IPS-NIHi7 (cell line): ENCODE measurements at regions not wholly inside any gene's neighbourhood (a gene's known extent, or its start where the extent isn't known, plus 50 kb on each side); places are given as distances from the start of the nearest gene placed in this dataset.

ENCODE experiments used
- DNase-seq: peaks from one replicate; pipeline ENCODE4 v3.0.0; 2012; ENCODE audit warnings: mixed read lengths; ENCODE audit errors: extremely low spot score

DNA sequence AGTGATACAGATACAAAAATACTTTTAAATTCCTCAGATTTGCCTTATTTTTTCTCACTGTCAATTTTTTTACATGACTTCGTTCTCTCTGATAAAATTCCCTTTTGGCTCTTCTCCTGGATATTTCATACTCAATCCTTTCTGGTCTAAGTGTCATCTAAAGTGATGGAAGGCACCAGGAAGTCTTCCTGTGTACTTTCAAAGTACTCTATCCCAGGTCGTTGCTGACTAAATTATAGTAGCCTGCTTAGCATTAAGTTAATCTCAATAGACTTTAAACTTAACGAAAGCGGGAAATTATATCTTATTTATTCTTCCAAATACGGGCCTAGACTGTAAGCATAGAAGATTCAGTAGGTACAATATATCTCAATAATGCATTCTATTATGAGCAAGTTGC lies 67.8 kb downstream of the CASP12 start:
- DNase-seq, result no peak

DNA sequence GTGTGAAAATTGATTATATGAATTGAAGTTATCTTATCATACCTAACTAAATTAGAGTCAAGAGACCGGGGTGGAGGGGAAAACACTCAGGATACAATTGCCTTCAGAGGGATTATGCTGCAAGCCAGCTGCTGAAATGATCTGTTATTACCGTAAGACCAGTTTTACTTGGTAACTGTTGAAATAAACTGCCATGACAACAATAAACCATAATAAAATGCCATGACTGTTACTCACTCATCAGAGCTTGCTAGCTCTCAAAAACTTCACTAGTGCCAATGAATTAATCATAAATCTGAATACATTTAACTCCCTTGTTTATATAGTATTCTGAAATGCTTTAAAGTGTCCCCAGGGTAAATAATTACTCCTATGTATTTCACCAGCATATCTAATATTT lies 68.2 kb downstream of the CASP12 start:
- no peak for DNase-seq

DNA sequence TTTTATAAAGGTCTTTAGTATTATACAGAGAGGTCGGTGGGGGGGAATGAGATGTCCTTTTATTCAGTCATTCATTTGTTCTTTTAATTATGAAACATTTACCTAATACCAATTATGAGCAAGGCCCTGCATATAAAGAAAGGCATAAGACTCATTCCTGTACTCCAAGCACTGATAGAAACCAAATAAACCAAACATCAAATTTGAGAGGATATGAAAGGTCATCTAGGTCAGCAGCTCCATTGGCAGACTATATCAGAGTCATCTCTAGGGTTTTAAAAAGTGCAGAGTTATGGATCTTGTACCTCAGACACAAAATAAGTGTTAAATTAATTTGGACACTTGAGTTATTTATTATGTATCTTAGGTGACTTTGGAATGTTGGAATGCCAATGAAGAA lies 71.5 kb downstream of the CASP12 start:
- no peak for DNase-seq

DNA sequence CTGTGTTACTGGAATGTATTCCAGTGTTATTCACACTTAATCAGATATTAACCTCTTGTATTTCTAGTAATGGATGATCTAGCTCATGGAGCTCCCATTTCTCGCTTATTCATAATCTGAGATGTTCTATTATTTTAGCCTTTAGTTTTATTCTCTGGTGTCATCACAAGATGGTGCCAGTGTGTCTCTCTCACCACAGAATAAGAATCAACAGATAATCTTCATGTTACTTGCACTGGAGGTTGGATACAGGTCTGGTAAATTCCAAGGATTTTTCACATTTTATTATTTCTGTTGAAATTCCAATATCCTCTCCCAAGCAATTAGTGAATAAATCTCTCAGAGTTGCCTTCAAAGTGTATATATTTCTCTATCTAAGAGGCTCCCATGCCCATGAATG lies 74.6 kb downstream of the CASP12 start:
- no peak for DNase-seq

DNA sequence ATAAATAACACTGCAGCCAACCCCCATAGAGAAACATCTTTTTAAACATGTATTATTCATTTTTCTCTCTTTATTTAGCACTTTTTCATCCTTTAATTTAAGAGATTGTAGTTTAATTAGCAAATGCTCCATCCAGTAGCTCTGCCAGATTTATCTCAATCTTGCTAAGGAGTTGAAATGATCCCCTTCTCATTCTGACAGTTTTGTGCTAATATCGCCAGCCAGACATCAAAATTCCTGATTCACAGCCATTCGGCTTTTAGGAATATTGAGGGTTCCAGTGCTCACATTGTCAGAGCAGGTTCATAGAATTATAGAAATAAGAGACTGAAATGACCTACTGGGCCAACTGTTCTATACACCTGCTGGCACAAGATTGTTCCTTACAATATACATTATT lies 77.8 kb downstream of the CASP12 start:
- no peak for DNase-seq

DNA sequence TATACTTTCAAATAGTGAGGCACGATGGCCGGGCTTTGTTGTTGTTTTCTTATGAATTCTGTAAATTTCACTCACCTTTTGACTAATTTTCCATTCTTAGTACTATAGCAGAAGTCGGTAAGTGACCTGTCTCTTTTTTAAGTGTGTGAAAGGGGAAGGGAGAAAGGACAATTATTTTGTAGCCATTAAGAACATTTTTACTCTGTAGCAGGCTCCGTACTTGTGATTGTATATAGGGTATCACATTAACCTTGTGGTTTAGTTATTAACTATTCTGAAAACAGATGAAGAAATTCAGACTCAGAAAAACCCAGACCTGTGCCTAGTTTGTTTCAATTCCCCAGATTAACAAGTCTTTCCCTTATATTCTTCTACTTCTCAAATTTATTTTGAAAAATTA lies 78.7 kb downstream of the CASP12 start:
- DNase-seq, result no peak

DNA sequence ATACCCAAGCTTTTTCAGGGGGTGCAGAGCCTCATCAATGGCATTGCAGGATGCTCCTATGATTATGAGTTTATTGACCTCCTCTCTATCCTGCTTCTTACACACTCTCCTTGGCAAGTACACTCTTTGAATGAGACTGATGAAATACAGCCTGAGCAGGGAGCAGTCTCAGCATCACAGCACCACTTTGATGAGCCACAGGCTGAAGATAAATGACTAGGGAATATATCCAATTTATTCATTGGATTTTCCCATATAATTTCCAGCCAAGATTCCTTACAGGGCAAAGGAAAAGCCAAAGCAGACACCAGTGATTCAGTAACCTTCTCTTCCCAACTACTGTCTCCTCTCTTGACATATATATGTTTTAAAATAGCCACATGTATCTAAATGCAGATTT lies 79.2 kb downstream of the CASP12 start:
- no peak for DNase-seq

DNA sequence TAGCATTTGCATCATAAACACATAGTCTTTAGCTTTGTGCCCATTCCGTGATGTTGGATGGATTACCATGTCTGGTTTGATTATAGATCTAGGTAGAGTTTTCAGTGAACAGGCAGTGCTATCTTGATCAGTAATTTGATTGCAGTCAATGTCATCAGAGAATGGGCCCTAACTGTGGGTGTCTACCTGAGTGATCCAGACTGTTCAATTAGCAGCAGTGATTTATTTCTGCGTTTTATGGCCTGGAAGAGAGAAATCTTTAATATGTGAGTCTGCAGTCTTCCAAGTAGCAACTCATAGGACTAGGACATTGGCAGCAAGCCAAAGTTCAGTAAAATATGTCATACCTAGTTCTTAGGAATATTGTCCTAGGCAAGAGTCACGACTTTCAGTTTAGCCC lies 80.3 kb downstream of the CASP12 start:
- DNase-seq, result no peak

DNA sequence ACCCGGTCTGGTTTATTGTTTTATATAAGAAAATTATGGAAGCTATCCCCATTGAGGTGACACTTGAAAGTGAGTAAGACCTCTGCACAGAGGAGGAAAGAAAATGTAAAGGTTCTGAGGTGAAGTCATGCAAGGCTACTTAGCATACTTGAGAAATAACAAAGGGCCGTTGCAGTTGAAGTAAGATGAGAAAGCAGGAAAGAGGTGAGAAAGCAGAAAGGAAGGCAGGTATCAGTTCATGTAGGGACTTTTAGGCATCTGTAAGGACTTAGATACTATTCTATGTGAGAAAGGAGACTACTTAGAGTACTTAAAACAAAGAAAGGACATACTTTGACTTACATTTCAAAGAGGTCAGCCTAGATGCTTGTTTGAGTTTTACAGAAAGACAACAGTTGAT lies 84.7 kb downstream of the CASP12 start:
- peak; percentile 17 for DNase-seq

DNA sequence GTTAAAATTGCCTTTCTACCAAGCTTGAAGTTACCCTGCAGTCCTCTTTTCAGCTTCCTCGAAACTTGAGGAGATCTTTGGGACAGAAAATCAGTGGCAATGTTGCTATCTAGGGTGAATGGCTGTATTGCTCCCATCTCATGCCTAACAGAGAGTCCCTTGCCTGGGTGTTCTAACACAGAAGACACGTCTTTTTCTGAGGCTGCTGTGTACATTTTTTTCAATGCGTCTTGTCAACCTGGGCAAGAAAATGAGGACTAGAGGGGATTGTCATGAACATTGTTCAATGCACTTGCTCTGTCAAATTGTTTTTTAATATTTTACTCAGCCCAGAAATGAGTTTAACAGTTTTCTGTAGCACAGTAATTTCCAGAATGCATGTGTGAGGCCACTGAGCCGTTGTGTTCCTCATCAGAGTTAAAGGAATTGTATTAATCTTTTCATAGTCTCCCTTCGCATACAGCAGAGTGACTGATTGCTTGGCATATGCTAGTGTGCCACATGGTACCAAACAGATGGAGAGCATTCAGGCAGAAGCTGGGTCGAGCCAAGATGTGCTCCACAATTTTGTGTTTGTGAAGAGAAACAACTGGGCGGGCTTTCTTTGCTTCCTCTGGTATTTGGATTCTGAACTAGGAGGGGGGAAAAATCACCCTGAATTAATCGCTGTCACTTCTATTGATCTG lies 86.0 kb downstream of the CASP12 start:
- no peak for DNase-seq

DNA sequence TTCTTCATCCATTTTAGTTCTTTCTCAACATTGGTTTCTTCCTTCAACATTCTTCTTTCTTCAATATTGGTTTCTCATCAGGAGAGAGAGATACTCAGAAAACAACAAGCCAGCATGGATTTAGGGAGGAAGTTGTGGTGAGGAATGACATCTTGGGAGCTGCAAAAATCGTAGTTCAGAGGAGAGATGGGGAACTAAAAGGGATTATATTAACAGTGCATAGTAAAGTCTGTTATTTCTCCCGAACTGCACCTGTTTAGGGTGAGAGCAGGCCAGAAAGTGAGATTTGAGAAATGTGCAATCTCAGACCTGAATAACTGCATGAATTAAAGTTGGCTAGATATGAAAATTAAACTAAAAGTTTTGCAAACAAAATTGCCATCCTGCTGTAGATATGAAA lies 94.5 kb downstream of the CASP12 start:
- DNase-seq, result no peak

DNA sequence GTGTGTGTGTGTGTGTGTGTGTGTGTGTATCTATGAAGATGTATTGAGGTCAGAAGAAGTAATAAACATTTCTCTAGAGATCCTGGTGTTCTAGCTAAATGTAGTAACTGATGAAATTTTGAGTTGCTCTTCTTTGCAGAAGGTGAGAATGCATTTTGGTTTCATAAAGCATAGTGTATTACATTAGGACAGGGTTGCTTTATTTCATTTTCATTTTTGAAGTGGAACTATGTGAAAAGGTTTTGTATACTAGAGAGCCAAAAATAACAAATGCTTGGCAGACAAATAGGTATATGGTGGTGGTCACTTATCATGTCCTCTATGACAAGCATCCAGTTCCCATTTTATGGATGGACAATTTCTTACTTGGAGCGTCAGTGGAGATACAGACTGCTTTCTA lies 99.0 kb downstream of the CASP12 start:
- DNase-seq, result no peak

DNA sequence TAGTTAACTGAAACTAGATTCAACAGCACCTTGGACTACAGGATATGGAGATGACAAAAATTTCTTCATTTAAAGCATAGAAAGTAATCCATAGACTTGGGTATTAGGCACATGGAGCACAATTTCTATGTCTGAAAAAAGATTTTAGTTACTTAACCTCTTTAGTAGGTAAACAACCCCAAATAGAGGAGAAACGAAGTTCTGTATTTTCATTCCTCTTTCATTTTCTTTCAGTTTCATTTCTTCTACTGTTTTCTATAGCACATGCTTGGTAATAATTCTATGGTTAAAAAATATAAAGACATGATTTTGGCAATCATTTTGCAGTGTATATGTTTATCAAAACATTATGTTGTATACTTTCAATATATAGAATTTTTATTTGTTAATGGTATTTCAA lies 99.5 kb downstream of the CASP12 start:
- DNase-seq, result no peak

DNA sequence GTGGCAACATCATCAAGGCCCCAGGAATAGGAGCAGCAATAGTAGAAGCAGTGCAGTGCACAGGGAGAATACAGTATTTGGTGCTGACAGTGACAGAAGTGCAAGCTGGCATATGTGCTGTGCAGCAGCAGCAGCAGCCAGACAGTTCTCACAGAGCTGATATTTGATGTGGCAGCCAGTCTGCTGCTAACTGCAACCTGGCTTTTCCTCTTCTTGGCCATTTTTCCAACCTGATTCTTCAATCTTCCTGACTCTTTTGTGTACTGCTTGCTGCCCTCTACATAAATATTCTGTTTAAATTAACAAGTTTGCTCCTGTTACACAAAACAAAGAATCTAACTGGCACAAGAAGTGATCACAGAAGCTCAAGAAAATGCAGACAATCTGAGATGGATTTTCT lies 102.0 kb downstream of the CASP12 start:
- DNase-seq, result no peak

DNA sequence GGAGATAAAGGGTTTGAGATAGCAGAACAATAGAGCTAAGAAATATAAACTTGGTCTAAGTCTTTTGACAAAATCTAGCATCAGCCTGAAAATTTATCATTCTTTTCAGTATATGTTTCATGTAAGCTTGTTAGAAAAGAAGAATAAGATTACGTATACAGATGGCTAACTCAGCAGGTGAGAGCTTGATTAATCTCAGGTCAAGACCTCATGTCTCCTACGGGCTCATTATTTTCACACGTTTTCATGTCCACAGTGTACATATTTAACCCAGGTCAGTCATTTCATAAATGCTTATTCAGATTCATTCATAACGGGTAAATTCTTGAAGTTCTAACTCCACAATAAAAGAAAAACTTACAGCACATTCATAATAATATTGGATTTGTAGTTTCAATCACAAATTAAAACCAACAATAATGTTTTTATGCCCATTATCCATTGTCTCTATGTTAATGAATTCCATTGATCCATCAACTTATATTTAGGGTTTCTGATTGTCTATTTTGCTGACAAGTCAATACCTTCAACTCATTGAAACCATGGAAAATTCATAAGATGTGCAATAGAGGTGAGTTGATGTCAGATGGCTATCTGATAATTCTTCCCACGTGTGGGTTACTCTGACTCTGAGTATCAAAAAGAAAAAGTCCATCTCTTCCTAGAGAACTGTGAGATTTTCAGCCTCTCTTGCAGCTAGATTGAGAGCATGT lies 102.6 kb downstream of the CASP12 start:
- no peak for DNase-seq

DNA sequence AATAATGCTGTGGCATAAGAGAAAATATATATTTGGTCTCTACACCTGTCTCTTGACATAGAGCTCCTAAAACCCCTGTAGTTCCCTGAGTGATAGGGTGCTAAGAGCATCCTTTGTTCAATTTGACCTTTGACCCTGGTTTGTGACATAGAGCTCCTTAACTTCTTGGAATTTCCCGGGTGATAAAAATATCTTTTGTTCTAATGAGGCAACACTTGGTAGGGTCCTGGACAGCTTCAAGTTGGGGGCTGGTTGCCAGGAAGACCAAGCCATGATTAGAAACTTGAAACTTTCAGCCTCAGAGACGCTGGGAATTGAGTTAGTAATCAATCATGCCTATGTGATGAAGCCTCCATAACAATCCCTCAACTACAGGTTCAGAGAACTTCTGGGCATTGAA lies 105.4 kb downstream of the CASP12 start:
- no peak for DNase-seq

DNA sequence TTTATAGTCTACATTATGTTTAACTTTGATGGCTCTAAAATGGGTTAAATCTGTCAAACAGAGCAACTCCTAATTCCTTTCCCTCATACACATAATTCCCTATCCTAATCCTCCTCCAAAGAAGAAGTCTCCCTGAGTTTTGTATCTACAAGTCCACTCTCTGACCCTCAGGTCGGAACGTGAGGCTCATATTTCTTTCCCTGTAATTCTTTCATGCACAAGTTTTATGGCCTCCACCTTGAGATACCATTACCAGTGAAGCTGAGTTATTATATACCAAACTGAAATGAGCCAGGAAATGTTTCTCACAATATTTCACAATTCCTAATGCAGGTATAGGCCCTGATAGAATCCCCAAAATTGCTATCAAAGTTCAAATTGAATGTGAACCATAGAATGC lies 106.4 kb downstream of the CASP12 start:
- no peak for DNase-seq

DNA sequence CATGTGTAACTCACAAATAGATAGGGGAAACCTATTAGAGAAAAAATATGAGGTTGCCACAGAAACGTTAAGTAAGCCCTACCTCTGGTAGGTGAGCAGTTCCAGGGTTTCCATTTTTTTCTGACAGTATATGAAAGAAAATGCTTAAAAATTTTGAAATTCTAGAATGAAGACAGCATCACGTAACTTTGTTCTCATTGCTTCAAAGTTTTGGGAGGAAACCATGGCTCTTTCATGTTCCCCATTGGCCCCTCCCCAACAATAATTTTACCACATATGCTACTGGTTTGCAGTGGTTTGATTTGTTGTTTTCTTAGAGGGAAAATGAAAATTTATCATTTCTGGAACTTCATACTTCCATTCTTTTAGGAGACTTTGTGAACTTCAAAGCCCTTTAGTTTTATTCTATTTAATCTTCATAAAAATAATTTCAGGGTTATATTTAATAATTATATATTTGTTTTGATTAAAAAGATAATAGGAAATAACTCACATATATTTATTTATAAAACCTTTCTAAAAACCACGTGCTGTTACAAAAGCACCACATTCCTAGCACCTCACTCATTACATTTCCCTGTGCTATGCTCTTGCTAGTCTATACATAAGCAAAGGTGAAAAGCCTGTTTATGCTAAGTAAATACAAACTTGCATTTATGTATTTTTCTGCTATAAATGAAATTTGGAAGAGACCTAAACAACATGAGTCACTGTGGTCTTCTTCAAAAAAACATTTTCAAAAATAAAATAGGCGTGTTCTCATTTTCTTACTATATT lies 113.4 kb downstream of the CASP12 start:
- no peak for DNase-seq

DNA sequence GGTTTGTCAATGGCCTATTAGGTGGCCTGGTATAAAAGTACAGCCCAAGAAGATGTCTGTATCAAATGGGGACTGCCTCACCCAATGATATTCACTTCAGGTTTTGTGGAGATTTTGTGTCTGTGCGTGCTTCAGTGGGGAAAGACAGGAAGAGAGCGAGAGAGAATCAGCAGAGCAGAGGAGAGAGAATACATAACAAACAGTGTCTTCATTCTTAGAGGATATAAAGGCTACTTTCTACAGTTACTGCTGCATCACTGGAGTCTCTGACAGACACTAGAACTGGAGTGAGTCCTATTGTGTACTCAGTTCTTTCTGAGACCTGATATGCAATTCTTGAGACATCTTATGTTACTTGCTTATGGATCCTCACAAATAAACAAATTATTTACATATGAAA lies 115.0 kb downstream of the CASP12 start:
- no peak for DNase-seq

DNA sequence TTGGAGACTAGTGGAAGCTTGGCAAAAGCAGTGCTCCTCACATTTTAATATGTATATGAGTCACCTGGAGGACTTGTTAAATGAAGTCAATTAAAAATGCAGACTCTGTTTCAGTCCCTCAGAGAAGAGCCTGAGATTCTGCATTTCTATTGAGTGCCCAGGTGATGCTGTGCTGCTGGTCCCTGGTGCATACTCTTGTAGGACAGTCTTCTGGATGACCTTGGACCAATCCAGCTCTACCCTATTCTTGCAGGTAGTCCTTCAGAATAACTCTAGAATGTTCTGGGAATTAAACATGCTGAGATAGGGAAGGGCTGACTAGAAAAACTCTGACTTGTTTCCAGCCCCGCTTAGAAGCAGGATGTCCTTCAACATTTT lies 115.9 kb downstream of the CASP12 start:
- no peak for DNase-seq

DNA sequence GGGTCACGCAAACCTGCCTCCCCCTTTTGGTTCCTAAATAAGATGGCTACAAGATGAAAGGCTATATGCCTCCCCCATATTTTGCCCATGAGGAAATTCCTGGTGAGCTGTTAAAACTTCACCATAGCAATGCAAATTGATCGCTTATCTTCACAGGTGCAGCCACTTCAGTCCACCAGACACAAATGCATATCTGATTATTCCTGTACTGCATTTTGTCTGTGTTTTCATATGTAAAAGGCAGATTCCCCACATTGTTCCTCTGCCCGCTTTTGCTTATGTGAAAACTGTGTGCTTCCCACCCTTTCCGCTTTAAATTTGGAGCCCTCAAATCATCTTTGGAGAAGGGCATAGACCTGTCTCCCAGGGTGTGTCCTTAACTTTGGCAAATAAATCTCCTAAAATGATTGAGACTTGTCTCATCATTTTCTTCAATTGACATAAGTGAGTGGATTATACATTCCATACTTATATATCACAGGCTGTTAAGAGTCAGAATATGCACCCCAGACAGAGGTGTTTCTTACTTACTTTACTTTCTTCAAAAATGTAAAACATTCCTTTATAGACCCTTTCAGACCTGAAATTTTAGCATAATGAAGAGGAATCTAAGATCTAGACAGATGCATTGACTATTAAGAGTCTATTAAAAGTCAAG lies 116.4 kb downstream of the CASP12 start:
- DNase-seq, result no peak

DNA sequence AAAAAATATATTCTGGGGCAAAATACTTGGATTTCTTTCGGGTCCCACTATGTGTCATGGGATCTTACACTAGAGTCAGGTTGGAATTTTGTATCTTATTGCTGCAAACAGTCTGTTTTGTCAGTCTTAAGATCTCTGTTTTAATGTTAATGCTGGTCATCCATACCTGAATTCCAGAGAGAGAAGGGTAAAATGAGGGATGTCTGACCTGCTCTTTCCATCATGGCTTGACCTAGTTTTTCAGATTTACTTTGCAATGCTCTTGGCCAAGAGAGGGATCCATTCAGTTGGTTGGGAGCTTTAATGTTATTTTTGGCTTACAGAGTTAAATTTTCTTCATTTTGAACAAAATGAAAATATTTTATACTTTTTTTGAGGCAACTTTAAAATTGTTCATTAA lies 117.2 kb downstream of the CASP12 start:
- no peak for DNase-seq
